Middle frontal gyrus (tissue), 1 donor: ENCODE measurements at regions not wholly inside any gene's neighbourhood (a gene's known extent, or its start where the extent isn't known, plus 50 kb on each side); places are given as distances from the start of the nearest gene placed in this dataset.
"Not testable (repeated sequence)": the region's sequence is repeated elsewhere in the genome, so short reads cannot be mapped to it uniquely, and the experiment has no call there.

Experiments
- DNase-seq: peaks from one replicate; pipeline ENCODE4 v3.0.0-alpha.2; 2015; ENCODE audit warnings: low spot score; ENCODE audit errors: extremely low spot score

GRCh38 chr5:82657033-82657699 lies 379.0 kb upstream of the RPS23 start:
- DNase-seq = no peak

- DNase-seq = no peak
Measured at GRCh38 chr5:82656341-82656761, 378.2 kb upstream of the RPS23 start.

GRCh38 chr5:82655078-82655477 lies 376.9 kb upstream of the RPS23 start:
- no peak for DNase-seq

GRCh38 chr5:82649943-82650342 lies 371.8 kb upstream of the RPS23 start:
- no peak for DNase-seq

- no peak for DNase-seq
Measured at GRCh38 chr5:82644766-82645165, 366.6 kb upstream of the RPS23 start.

- no peak for DNase-seq
Measured at GRCh38 chr5:82644229-82644628, 366.1 kb upstream of the RPS23 start.

- no peak for DNase-seq
Measured at GRCh38 chr5:82642313-82642712, 364.2 kb upstream of the RPS23 start.

- peak; percentile 70 for DNase-seq
Measured at GRCh38 chr5:82641331-82642003, 363.3 kb upstream of the RPS23 start.

GRCh38 chr5:82640916-82641315 lies 362.8 kb upstream of the RPS23 start:
- DNase-seq = no peak

- no peak for DNase-seq
Measured at GRCh38 chr5:82639393-82640144, 361.4 kb upstream of the RPS23 start.

GRCh38 chr5:82636591-82636990 lies 358.4 kb upstream of the RPS23 start:
- no peak for DNase-seq

- no peak for DNase-seq
Measured at GRCh38 chr5:82635561-82636288, 357.6 kb upstream of the RPS23 start.

- DNase-seq = no peak
Measured at GRCh38 chr5:82628364-82628910, 350.3 kb upstream of the RPS23 start.

- not testable (repeated sequence) for DNase-seq
Measured at GRCh38 chr5:82626905-82627591, 348.9 kb upstream of the RPS23 start.

- DNase-seq = not testable (repeated sequence)
Measured at GRCh38 chr5:82626012-82626411, 347.9 kb upstream of the RPS23 start.

GRCh38 chr5:82624062-82624461 lies 345.9 kb upstream of the RPS23 start:
- DNase-seq = no peak

- no peak for DNase-seq
Measured at GRCh38 chr5:82622711-82623514, 344.8 kb upstream of the RPS23 start.

- DNase-seq = no peak
Measured at GRCh38 chr5:82622205-82622604, 344.1 kb upstream of the RPS23 start.

- DNase-seq = no peak
Measured at GRCh38 chr5:82620957-82621600, 342.9 kb upstream of the RPS23 start.
